Esophagus muscularis mucosa (tissue), 3 donors: ENCODE measurements at regions not wholly inside any gene's neighbourhood (a gene's known extent, or its start where the extent isn't known, plus 50 kb on each side); places are given as distances from the start of the nearest gene placed in this dataset.

Experiments
- POLR2AphosphoS5 ChIP-seq, 2 donors: sonication (generic); formaldehyde crosslinking; IDR thresholded peaks; one replicate each; pipeline ENCODE4 v1.6.1; 2017; ENCODE audit warnings: antibody characterized with exemption in 2 of 2
- TF ChIP-seq, protein P1 (sequence below), 3 experiments: fragments of 200-600 bp in 2 of 3; fragments of 450-650 bp in 1 of 3; sonication (generic) in 2 of 3; IDR thresholded peaks; one replicate each; pipeline ENCODE4 v1.5.1; 2017 to 2019; ENCODE audit warnings: antibody characterized with exemption in 3 of 3, mild to moderate bottlenecking in 2 of 3, moderate library complexity in 1 of 3

- no peak for TF ChIP-seq POLR2AphosphoS5 (IDR thresholded peaks at IDR 0.05)
- TF ChIP-seq, protein P1, sequence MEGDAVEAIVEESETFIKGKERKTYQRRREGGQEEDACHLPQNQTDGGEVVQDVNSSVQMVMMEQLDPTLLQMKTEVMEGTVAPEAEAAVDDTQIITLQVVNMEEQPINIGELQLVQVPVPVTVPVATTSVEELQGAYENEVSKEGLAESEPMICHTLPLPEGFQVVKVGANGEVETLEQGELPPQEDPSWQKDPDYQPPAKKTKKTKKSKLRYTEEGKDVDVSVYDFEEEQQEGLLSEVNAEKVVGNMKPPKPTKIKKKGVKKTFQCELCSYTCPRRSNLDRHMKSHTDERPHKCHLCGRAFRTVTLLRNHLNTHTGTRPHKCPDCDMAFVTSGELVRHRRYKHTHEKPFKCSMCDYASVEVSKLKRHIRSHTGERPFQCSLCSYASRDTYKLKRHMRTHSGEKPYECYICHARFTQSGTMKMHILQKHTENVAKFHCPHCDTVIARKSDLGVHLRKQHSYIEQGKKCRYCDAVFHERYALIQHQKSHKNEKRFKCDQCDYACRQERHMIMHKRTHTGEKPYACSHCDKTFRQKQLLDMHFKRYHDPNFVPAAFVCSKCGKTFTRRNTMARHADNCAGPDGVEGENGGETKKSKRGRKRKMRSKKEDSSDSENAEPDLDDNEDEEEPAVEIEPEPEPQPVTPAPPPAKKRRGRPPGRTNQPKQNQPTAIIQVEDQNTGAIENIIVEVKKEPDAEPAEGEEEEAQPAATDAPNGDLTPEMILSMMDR (IDR thresholded peaks at IDR 0.05) = no peak
Observed at GRCh38 chr9:26176628-26177027, 498.4 kb upstream of the TUSC1 start.
